ENCODE measurements at regions not wholly inside any gene's neighbourhood (a gene's known extent, or its start where the extent isn't known, plus 50 kb on each side); places are given as distances from the start of the nearest gene placed in this dataset.
A peak's percentile ranks its signal among the peaks of the same experiment; 100 is the strongest.

DNA sequence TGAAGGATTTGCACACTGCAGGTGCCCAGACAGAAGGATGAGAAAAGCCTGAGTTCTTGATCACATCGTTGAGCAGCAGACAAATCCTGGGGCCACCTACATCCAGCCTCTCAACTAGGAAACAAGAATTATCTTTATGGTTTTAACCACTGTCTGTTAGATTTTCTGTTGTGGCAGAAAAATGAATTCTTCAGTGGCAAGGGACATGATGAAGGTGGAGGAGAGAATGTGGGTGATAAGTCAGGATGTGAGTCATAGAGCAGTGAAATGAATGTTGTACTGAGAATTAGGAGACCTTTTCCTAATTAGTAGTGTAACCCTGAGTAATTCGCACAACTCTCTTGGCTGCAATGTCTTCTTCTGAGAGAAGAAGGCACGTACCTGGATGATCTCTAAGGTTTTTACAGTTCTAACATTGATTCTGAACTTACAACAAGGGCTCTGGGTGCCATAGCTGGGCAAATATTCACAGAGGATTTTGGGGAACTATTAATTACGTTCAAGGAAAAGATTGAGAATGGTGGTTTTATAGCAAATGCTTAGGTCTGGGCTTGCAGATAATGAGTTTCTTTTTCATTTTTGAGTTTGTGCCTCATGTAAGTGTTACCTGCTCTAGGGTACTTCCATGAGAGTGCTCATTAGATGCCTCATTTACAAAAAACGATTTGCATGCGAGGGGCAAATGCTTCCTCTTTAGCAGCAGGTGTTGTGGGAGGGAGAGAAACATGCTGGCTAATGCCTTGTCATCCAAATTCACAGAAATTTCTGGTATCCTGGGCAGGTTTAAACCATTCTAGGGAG is 111.0 kb upstream of the KL start:
- intact Hi-C loops (cut with micrococcal nuclease) = loop anchor here (5.0 to 10.0 kb wide), 2 partner anchors 113 to 320 kb away; partner anchors contain the start of gene PDS5B
- Mint-ChIP-seq H3K27me3 (peaks cover 2% of the 10 kb centered on the region), H3K4me3 (peak overlapping the region; percentile 65), H3K9me3 (no peaks in the 10 kb centered on the region), H3K27ac (peak overlapping the region; percentile 95), H3K4me1 (ENCODE audit: low read depth) (peaks cover 23% of the 10 kb centered on the region), H3K36me3 (ENCODE audit: low read depth) (no peaks in the 10 kb centered on the region)
- TF ChIP-seq, protein P1, sequence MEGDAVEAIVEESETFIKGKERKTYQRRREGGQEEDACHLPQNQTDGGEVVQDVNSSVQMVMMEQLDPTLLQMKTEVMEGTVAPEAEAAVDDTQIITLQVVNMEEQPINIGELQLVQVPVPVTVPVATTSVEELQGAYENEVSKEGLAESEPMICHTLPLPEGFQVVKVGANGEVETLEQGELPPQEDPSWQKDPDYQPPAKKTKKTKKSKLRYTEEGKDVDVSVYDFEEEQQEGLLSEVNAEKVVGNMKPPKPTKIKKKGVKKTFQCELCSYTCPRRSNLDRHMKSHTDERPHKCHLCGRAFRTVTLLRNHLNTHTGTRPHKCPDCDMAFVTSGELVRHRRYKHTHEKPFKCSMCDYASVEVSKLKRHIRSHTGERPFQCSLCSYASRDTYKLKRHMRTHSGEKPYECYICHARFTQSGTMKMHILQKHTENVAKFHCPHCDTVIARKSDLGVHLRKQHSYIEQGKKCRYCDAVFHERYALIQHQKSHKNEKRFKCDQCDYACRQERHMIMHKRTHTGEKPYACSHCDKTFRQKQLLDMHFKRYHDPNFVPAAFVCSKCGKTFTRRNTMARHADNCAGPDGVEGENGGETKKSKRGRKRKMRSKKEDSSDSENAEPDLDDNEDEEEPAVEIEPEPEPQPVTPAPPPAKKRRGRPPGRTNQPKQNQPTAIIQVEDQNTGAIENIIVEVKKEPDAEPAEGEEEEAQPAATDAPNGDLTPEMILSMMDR (IDR thresholded peaks at IDR 0.05) = no peak
- peak; percentile 94 for ATAC-seq
- DNase-seq = peak; percentile 38
- ChIA-PET CTCF (interaction anchor here (1.4 kb wide), 1 partner anchor 247 kb away, joined by 3 read pairs; no protein-coding TSS in a partner anchor), POLR2A (no interaction called here)

DNA sequence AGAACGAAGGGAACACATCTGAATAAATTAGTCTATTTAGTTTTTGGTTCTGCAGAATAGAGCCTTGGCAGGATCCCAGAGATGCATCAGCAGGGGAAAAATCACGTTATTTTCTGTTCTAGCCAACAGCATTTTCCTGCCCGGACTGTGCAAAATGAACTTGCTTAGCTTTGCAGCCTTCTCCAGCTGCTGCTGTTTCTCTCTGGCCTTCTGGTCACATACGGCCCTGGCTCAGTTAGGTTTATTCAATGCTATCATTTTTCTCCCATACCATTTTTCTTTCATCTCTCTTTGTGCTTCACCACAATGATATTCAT is 110.4 kb upstream of the KL start:
- peaks cover 28% of the 10 kb centered on the region for H3K4me1 Mint-ChIP-seq (ENCODE audit: low read depth)
- POLR2A ChIA-PET = no interaction called here

DNA sequence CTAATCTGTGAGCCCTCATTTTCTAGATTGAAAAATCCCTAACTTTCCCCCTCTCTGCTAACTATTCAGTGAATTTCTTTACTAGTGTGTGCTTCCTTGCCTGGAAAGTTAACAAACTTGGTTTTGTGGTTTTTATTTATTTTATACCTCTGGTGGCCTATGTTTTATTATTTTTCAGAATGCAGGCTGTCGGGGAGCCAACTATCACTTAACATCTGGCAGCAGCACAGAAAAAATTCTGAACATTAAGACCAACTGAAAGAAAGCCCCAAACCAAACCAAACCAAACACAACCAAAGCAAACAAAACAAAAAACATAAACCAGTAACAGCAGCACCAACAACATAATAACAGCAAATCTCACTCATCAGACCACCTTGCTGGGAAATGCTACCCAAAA is 109.0 kb upstream of the KL start:
- Mint-ChIP-seq H3K4me3 (no peak overlapping the region), H3K4me1 (ENCODE audit: low read depth) (peaks cover 34% of the 10 kb centered on the region), H3K27me3 (peaks cover 2% of the 10 kb centered on the region), H3K27ac (no peak overlapping the region), H3K36me3 (ENCODE audit: low read depth) (no peaks in the 10 kb centered on the region), H3K9me3 (no peaks in the 10 kb centered on the region)
- DNase-seq = no peak
- TF ChIP-seq, protein P1 (IDR thresholded peaks at IDR 0.05) = no peak
- ChIA-PET POLR2A (no interaction called here), CTCF (no interaction called here)
- intact Hi-C loops (cut with micrococcal nuclease) = loop anchor here (5.0 to 10.0 kb wide), 2 partner anchors 115 to 322 kb away; partner anchors contain the start of gene PDS5B
- no peak for ATAC-seq

More for the DNA sequence above, 110.4 kb upstream of the KL start:
- no peaks in the 10 kb centered on the region for H3K36me3 Mint-ChIP-seq (ENCODE audit: low read depth)
- no peak for DNase-seq
- TF ChIP-seq, protein P1 (IDR thresholded peaks at IDR 0.05) = no peak
- intact Hi-C loops (cut with micrococcal nuclease) = loop anchor here (5.0 to 10.0 kb wide), 2 partner anchors 114 to 321 kb away; partner anchors contain the start of gene PDS5B
- no peaks in the 10 kb centered on the region for H3K9me3 Mint-ChIP-seq
- CTCF ChIA-PET = interaction anchor here (0.9 to 1.4 kb wide), 2 partner anchors 28 to 248 kb away, joined by 3 read pairs; no protein-coding TSS in a partner anchor
- peak overlapping the region; percentile 95 for H3K27ac Mint-ChIP-seq
- ATAC-seq = no peak
- H3K27me3 Mint-ChIP-seq = peaks cover 2% of the 10 kb centered on the region
- peak overlapping the region; percentile 16 for H3K4me3 Mint-ChIP-seq

DNA sequence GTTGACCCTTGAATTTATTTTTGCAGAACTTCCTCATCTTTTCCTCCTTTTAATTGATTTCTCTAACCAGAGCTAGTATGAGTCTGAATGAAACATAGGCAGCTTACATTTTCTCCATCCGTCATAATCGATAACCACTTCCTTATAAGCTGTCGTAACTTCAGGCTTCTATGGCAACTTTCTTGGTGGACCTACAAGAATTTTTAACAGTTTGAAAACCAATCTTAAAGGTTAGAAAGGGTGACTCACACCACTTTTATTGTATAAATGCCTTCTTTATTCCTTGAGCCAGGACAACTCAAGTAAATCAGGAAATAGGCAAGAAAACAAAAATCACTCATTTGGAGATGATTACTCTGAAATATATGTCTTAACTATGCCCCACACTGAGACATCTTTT is 105.7 kb upstream of the KL start:
- ChIA-PET CTCF (interaction anchor here (0.6 to 1.3 kb wide), 9 partner anchors 9 to 329 kb away, joined by 3 to 5 read pairs (median 3); no protein-coding TSS in a partner anchor), POLR2A (no interaction called here)
- DNase-seq (no peak), ATAC-seq (no peak)
- H3K27me3 Mint-ChIP-seq = peaks cover 4% of the 10 kb centered on the region
- no peak overlapping the region for H3K27ac Mint-ChIP-seq
- no peaks in the 10 kb centered on the region for H3K9me3 Mint-ChIP-seq
- intact Hi-C loops (cut with micrococcal nuclease) = no loop called here
- H3K4me3 Mint-ChIP-seq = no peak overlapping the region
- no peaks in the 10 kb centered on the region for H3K36me3 Mint-ChIP-seq (ENCODE audit: low read depth)
- peaks cover 19% of the 10 kb centered on the region for H3K4me1 Mint-ChIP-seq (ENCODE audit: low read depth)
- TF ChIP-seq, protein P1 (IDR thresholded peaks at IDR 0.05) = no peak

DNA sequence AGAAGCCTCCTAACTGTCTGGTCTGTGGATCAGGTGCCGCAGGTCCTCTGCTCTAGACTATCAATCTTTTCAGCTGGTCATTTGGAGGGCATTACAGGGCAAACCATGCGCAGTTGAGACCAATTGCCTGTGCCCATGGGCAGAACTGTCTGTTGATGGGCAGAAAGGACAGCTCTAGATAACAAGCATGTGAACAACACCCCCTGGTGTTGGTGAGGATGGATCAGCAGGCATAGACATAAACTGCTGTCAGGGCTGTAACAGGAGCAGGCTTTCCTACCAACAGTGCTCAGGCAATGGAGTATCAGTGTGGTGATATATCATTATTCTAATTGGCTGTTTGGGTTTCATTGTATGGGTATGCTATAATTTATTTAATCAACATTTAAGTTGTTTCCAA is 104.7 kb upstream of the KL start:
- ChIA-PET POLR2A (no interaction called here), CTCF (interaction anchor here (0.8 to 1.3 kb wide), 8 partner anchors 11 to 330 kb away, joined by 3 to 5 read pairs (median 3); no protein-coding TSS in a partner anchor)
- Mint-ChIP-seq H3K9me3 (peaks cover 4% of the 10 kb centered on the region), H3K27me3 (peaks cover 4% of the 10 kb centered on the region), H3K27ac (no peak overlapping the region), H3K4me1 (ENCODE audit: low read depth) (peaks cover 11% of the 10 kb centered on the region), H3K36me3 (ENCODE audit: low read depth) (no peaks in the 10 kb centered on the region), H3K4me3 (no peak overlapping the region)
- intact Hi-C loops (cut with micrococcal nuclease) = no loop called here
- TF ChIP-seq, protein P1 (IDR thresholded peaks at IDR 0.05) = peak; percentile 48
- DNase-seq = peak; percentile 57
- ATAC-seq = peak; percentile 91

Data from activated CD8-positive, alpha-beta T cell treated with anti-CD3 and anti-CD28 coated beads for 36 hours (primary cell).